Activated CD4-positive, alpha-beta T cell treated with anti-CD3 and anti-CD28 coated beads, Interleukin-2, amount 50 U/mL, for 4 hours (primary cell): ENCODE measurements at regions not wholly inside any gene's neighbourhood (a gene's known extent, or its start where the extent isn't known, plus 50 kb on each side); places are given as distances from the start of the nearest gene placed in this dataset.

Experiments used
- DNase-seq, 2 experiments: peaks; one replicate each; pipeline ENCODE4 v3.0.0-alpha.2; 2020

DNA sequence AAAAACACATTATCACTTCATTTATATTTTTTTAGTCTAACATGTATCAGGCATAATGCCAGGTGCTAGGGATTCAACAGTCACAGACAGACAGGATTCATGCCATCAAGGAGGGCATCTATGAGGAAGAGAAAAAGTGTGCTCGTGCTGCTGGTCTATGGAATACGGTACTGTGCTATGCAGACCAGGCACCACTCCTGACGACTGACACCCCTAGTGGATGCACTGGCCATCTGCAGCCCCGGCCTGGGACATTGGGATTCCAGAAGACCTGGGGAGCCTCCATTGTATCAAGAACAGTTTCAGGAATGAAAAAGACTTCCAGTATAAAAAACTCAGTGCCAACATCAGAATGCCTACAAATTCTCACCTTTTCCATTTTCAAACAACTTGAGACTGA lies 94.0 kb downstream of the KLF12 start:
- no peak for DNase-seq

DNA sequence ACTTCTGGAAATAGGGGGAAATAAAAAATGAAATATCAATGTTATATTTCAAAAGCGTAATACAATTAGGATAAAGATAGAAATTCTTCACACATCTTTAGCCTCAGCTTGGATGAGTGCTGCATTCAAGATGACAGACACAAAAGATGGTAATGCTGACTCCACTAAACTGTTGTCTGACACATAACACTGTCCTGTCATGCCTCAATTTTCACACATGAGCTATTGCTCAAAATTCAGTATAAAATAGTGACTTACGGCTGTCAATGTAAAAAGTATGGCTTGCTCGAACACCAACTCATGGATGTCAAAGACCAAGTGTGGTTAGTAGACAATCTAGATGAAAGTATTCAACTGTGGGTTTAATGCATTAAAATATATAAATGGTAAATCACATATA lies 94.5 kb downstream of the KLF12 start:
- no peak for DNase-seq

DNA sequence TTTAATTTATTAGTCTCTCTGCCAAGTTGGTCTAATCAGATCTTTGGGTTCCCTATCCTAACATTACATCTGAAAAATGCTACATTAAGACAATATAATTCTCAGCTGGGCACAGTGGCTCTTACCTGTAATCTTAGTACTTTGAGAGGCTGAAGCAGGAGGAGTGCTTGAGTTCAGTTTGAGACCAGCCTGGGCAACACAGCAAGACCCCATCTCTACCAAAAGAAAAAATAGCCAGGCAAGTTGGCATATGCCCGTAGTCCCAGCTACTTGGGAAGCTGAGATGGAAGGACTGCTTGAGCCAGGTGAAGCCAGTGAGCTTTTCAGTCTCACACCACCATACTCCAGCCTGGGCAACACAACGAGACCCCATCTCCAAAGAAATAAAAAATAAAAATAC lies 95.0 kb downstream of the KLF12 start:
- no peak for DNase-seq

DNA sequence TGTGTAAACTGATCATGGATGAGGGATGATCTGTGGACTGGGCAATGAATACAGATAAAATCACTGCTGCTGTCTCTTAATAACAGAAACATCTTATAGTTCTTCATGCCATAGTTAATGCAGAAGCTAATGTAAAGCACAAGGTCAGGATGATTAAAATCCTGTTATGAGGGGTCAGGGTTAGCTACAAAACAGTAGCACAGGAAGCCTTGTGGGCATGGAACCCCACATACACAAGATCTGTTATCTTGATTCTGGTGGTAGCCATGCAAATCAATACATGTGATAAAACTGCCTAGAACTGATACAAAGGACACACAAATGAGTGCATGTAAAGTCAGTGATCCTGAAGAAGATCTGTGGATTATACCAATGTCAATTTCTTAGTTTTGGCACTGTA lies 96.4 kb downstream of the KLF12 start:
- no peak for DNase-seq

DNA sequence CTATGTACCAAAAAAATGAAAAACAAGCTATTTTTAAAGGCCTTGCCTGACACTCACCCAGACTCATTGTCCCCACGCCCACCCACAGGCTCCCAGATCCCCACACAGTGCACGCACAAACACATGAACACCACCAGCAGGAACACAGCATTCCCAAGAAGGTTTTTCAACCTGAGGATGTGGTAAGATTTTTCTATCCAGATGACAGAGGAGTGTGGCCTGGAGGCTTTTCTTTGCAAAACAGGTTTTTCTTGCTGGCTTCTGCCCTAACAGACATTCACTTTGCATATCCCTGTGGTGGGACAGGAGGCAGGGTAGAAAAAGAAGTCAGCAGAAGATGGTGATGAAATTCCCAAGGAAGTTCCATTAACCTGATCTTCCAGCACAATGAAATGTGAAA lies 97.8 kb downstream of the KLF12 start:
- no peak for DNase-seq

DNA sequence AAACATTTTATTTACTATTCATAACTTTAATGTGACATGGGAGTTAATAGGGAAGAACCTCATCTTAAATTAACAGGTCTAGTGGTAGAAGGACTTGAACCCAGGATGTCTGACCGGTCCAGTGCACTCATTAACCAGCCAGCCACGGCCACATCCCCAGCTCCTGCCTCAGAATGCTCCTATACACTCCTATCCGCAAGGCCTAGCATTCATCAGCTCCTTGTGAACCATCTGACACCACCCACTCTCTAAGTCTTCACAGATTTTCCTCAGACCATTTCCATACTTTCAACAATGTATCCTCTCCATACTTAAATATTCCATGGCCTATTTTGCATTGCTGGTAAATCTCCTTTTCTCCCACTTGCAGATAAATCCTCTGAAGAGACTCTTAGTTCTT lies 98.3 kb downstream of the KLF12 start:
- DNase-seq: no peak

DNA sequence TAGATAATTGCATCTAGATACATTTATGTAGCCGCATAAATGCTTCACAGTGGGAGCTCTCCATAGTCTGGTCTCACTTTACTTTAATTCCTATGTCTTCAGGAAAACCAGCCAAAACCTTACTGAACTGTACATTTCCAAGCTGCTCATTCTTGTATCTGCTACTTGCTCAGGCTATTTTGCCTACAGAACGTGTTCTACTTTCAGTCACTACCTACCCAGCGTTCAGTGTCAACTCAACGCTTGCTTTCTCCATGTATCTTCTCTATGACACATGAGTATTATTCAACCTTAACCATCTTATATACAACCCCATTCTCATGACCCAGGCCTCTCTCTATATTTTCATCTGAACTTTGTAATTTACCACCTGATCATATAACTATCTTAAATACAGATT lies 101.9 kb downstream of the KLF12 start:
- no peak for DNase-seq

DNA sequence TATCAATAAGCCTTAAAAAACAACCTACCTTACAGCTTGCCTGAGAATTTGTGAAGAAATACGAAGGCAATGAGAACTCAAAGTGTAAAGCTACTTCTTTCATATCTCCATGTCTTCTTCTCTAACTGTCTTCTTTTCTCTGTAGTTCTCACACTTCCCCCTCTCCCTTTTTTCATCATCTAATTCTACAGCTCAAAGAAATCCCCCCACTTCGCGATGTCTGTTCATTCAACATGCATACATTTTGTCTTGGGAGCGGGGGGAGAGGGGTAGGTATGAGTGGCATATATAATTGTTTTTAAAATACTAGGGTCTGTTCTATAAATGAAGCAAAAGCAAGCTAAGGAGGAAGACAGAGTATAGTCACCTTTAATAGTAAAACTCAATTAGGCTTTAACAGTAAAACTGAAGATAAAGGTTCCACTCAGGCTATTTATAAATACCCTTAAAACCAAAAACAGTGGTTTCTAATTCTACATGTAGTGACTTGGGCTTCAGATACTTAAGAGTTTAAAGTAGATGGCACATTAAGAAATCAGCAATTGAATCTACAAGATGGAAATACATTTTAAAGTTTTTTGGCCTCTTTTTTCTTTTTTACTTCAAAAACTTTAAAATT lies 106.9 kb downstream of the KLF12 start:
- DNase-seq: no peak

DNA sequence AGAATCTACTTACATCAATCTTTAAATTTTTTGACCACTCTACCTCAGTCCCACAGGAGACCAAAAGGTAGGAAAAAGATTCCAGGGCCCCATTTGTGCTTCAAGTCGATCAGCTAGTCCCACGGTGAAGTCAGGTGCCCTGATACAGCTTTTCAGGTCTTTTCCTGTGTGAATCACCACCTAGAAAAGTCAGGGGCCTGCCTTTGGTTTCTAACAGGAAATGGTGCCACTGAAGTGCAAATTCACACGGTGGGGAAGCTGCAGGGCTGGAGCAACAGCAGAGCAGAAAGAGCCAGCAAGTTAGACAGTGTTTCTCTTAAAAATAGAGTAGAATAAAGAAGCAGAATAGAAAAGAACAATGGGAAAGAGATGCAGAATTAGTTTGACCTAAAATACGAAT lies 107.5 kb downstream of the KLF12 start:
- peak; percentile 52 to 56 for DNase-seq

DNA sequence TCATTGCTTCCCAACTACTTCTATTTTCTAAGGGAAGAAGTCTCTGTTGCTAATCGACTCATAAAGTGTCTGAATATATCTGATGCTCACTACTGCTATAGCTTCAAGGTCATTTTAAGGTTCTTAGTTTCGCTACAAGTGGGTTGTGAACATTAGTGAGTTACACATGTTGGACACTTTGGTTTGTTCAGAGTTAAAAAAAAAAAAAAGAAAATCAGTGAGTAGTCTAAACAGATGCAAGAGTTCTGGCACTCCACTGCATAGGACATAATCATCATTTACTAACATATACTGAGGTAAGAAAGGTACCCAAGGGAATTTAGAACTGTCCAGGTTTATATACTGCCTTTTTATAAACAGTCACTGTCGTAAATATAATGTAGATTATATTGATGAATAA lies 108.8 kb downstream of the KLF12 start:
- DNase-seq: no peak

DNA sequence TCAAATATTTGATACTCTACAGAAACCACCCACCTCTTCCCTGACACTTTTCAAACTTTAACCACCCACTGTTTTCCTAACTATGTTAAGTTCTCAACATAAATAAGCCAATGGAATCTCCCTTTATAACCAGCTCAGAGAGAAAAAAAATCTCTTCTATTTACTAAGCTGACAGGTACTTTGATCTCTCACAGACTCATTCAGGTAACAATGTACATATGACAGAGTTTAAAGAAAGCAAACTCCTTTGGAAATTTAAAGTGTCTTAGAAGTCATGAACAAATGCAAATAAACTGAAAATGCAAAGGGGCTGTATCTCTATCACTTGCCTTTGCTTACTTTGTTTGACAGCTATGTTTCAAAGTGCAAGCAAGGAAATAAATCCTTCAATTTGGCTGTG lies 109.3 kb downstream of the KLF12 start:
- no peak for DNase-seq

DNA sequence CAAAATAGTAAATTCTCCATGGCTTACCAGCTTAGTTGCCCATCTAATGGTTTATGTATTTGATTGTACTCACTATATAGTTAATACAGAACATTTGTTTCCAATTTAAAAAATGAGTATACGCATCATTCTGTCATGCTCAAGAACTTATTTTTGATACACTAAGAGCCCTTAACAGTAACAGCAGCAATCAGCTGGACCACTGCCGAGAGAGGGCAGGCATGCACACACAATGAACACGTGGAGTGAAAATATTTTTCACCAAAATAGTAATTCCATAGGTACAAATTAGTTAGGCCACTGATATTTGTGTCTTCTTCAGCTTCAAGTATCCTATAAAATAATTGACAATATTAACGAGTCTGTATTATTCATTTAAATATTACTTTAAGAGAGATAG lies 109.9 kb downstream of the KLF12 start:
- no peak for DNase-seq

DNA sequence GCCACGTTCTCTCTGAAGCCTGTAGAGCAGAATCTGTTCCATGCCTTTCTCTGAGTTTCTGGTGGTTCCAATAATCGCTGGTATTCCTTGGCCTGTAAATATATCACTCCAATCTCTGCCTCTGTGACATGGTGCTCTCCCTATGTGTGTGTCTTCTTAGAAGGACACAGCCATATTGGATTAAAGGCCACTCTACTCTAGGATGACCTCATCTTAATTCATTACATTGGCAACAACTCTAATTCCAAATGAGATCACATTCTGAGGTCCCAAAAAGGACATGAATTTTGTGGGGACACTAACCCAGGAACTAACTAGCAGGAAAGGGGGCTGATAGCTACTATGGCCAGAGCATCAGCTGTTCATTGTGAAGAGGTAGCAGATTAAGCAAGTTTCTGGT lies 110.7 kb downstream of the KLF12 start:
- DNase-seq: no peak

DNA sequence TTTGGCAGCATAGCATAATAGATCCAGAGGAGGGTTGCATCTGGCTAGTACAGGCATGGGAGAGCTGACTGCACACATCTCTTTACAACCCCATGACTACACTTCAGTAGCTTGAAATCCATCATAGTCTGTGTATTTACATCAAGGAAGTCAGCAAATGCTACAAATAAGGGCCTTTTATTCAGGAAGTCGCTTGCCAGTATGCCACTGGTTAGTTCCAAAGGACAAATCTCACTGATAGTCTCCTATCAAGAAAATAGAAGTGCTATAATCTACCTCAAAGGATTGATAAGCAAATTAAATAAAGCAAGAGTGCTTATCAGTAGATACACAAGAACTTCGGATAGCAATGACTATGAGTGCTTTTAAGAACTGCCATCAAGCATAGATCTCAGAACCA lies 112.7 kb downstream of the KLF12 start:
- DNase-seq: no peak

DNA sequence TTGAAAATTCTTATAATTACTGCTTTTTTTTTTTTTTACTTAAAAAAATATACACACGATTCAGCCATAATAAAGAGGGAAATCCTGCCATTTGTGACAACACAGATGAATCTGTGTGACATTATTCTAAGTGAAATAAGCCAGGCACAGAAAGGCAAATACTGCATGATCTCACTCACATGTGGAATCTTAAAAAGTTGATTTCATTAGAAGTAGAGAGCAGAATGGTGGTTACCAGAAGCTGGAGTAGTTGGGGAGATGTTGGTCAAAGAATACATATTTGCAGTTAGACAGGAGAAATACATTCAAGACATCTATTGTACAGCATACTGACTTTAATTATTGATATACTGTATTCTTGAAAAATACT lies 116.2 kb downstream of the KLF12 start:
- no peak for DNase-seq

DNA sequence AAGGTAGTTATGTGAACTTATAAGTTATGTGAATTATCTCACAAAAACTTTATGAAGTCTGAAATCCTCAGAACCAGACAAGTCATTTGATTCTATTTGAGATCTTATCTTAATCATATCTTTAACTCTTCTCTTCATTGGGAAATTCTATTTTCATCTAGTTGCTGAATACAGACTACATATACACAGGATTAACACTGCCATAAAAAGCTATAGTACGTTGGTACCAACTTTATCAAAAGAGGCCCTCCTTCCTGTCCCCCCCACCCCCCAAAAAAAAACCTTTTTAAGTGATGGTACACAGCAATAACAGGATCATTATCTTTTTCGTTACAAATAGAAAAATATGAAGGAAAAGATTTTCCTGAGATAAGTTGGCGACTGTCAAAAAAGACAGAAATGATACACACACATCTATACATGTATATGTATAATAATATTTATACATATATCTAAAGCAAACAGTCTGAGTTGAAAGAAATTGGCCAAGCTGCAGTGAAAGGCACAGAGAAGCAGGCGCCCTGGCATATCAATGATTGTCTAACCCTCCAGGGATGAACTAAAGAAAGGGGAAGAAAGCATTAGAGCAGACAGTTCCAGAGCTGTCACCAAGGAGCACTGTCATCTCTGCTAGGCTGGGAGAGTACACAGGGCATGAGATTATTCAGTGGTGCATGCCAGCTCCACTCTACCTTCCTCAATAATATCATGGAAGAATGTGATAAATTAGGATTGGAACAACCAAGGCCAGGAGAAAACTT lies 116.7 kb downstream of the KLF12 start:
- no peak for DNase-seq

DNA sequence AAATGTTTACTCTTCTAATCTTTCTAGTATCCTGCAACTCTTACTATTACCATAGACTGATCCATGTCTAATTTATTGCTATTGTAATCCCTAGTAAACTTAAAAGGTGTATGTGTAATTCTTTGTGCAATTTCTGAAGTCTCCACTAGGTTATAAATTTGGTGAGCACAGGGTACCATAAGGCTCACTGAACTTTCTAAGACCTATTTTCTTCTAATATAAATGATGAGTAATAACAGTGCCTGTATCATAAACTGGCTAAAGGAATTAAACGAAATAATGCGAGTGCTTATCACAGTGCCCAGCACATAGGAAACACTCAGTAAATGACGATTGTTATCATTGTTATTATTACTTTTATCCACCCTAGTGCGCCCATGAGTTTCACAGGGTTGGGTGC lies 119.1 kb downstream of the KLF12 start:
- no peak for DNase-seq

DNA sequence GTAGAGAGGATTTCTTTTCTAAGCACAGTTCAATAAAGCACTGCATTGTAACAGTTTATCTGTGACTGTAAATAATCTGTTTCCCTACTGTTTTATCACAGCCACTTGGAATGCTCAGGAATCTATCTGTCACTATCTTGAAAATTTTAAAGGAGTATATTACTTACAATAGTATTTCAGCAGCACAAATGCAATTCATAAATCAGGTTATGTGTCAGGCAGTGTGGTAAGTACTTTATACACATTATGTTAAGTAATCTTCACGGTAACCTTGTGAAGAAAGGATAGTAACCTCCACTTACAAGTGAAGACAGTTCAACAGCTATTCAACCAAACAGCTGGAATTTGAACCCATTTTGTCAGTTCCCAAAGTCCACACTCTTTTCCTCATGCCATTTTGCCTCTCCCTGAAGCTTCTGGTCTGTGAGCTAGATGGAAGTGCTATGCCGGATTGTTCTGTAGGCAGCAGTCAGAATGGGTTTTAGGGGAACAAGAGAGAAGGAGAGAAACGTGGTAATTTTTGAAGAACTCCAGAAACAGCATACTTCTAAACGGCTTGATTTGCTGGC lies 125.0 kb downstream of the KLF12 start:
- no peak for DNase-seq

DNA sequence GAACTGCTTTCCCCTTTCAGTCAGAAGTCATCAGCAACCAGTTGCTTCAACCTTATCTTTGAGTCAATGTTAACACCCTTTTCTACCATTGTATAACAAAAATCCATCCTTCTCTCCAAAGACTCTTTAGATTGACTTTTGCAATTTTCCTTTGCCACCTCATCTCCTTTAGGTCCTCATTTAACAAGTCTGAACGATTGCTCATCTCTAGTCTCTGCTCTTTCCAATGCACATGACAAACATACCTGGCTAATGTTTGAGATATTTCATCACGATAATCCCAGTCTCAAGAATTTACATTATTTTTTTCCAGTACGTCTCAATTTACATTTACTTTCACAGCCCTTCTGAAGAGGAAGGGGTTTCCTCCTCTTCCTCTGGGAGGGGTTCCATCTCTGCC lies 127.5 kb downstream of the KLF12 start:
- DNase-seq: no peak

DNA sequence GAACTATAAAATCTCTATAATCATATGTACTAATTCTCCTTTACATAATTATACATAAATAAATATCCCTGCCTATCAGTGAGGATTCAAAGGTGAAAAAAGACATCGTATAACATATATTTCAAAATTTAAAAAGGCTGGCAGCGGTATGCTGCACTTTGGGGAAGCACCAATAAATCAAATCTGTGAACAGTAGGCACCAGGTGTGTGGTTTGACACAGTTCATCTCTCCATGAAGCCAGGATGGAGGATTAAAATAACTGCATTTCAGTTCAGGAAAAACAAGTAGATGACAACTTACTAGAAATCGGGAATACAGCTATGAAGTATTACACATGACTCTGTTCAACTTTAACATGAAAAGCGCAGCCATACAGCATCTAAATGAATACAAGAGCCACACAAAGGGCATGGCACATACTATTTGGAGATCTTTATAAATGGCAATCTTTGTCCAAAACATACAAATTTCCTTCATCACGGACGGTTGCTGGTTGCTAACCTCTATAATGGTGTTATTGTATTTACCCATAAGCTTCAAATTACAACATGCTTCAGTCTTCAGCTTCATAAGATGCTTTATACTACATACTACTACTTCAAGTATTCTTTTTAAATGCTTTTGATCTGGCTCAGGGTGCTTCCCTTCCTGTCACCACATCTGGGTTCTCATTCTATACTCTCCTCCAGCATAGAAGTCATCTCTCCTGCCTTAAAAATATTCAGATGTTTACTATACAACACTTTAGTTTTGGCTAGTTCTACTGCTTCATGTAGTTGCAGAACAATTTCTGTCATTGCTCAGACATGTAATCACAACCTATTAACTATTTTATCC lies 128.7 kb downstream of the KLF12 start:
- no peak for DNase-seq

DNA sequence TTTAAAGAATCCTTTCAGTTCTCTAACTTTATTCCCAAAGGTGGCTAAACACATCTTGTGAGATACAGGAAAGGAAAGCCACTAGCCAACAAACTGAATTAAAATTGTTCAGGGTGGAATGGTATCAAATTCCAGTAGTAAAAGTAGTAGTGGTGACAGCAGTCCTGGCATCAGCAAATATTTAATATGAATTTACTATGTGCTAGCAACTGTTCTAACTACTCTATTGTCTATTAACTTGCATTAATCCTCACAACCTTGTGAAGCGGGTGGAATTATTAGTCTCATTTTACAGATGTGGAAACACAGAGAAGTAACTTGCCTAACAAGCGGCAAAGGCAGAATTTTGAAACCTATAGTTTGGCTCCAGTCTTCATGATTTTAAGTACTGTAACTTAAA lies 130.1 kb downstream of the KLF12 start:
- no peak for DNase-seq

DNA sequence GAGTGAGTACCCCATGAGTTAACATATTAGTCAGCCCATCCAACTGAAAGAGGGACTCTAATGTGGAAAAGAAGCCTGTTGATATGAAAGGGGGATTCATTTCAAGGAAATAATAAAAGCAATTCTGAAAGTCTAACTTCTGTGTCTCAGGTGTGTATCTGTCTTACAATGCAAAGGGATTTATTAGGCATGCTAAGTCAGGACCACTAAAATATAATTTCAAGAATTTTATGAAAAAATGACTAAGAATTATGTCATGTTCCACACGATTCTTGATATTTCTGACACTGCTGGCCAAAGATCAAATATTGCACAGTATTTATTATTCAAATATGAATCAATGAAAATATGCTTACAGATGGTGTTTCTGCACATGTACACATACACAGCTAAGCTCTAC lies 130.8 kb downstream of the KLF12 start:
- no peak for DNase-seq

DNA sequence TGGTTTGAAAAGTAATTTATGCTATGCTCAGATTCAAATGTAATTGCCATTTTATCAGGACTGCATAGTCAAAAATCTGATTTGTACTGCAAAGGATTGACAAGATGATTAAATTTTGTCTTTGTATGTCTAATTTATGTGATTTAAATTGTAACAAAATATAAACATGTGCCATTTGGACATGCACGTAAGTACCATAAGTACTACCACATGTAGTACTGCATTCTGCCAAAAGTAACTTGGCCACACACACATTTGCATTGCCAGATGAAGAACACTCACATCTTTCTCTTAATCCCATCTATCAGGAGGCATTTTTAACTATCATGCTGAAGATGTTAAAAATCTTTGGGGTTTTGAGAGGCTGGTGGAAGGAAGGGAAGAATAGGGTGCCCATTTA lies 133.3 kb downstream of the KLF12 start:
- DNase-seq: no peak

DNA sequence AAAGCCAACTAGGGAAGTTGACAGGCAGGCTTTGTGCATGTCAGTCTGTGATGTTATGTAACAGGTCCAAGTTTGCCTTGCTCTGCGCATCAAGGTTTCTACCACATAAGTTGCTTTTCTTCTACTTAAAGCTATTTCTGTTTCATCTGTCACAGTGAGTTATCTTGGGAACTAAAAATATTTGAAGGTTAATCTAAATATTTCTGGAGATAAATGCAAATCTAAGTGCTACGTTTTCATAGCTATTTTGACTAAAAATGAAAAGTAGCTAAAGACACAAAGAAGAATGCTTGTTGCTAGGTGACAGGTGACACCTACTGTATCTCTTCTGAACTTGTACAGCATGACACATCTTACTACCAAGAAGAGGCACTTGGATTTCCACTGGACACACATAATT lies 135.6 kb downstream of the KLF12 start:
- no peak for DNase-seq
